GM20431 (cell line): ENCODE measurements at regions not wholly inside any gene's neighbourhood (a gene's known extent, or its start where the extent isn't known, plus 50 kb on each side); places are given as distances from the start of the nearest gene placed in this dataset.

Source experiments
- in situ Hi-C: fragments of 300-500 bp; cut with MseI, MboI; formaldehyde crosslinking; loops from one replicate; pipeline ENCODE4 v1.15.0; 2020; ENCODE audit warnings: low sequenced_read_pairs; ENCODE audit not compliant: unreplicated experiment

- in situ Hi-C loops: no loop called here
These were observed 366.9 kb downstream of the KIF4B start for GRCh38 chr5:155380480-155380879.

GRCh38 chr5:155381654-155382053 lies 368.1 kb downstream of the KIF4B start:
- in situ Hi-C loops: no loop called here

- in situ Hi-C loops: no loop called here
These were observed 375.9 kb downstream of the KIF4B start for GRCh38 chr5:155389498-155389897.

- in situ Hi-C loops: no loop called here
These were observed 381.2 kb downstream of the KIF4B start for GRCh38 chr5:155394727-155395126.

DNA sequence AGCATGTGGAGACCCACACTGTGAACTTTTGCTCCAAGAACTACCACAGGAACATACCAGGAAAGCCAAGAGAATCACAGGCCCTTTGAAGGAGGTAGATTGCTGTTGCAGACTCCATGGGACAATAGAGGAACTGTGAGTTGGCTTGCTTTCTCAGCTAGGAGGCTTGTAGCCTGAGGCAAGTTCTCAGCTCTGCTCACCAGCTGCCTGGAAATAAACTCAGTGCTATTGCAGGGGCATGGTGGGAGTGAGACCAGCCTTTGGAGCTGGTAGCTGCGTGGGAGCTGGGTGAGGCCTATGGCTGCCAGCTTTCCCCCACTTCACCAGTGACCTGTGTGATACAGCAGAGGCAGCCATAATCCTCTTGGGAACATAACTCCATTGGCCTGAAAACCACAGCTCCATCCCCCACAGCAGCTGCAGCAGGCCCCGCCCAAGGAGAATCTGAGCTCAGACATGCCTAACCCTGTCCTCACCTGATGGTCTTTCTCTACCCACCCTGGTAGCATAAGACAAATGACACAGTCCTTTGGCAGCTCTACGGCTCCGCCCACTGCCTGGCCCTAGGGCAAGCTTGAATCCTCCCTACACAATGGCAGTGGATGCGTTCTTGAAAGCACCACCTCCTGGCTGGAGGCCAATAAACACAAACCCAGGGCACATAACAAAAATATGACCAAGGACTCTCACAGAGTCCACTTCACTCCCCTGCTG lies 389.5 kb downstream of the KIF4B start:
- in situ Hi-C loops: no loop called here

DNA sequence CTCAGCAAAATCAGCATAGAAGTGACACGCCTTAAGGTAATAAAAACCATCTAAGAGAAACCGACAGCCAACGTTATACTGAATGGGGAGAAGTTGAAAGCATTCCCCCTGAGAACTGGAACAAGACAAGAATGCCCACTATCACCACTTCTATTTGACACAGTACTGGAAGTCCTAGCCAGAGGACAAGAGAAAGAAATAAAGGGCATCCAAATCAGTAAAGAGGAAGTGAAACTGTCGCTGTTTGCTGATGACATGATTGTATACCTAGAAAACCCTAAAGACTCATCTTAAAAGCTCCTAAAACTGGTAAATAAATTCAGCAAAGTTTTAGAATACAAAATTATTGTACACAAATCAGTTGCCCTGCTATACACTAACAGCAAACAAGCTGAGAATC lies 393.3 kb downstream of the KIF4B start:
- in situ Hi-C loops: no loop called here

- in situ Hi-C loops: no loop called here
These were observed 394.9 kb downstream of the KIF4B start for GRCh38 chr5:155408465-155408864.

- in situ Hi-C loops: no loop called here
These were observed 403.2 kb downstream of the KIF4B start for GRCh38 chr5:155416765-155417164.

GRCh38 chr5:155418960-155419579 lies 405.5 kb downstream of the KIF4B start:
- in situ Hi-C loops: no loop called here

DNA sequence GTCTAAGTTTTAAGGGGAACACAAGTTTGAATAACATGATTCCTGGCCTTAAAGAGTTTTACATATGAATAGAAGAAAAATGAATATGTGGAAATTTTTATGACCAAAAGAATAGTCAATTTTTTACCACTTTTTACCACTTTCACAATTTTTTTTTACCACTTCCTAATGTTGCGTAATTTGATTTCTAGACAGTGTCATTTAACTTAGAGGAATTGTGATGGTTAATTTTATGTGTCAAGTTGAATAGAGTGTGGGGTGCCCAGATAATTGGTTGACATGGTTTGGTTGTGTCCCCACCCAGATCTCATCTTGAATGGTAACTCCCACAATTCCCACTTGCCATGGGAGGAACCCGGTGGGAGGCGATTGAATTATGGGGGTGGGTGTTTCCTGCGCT lies 416.6 kb downstream of the KIF4B start:
- in situ Hi-C loops: no loop called here

GRCh38 chr5:155434267-155434666 lies 420.7 kb downstream of the KIF4B start:
- in situ Hi-C loops: no loop called here

DNA sequence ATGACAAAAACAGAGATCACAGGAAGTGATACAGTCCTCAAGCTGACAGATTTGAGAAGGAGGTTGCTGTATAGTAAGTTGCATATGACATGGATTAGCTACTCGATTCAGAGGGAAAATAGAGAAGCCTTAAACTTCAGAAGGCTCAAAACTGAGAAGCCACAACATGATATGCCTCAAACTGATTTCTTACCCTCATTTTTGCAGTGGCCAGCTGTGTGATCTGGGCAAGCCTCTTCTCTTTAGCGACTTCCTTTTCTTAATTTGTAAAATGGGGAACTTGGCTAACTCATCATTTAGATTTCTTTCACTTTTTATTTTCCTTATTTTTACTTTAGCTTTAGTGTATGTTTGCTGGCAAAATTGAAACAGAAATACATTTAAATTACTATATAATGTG lies 421.1 kb downstream of the KIF4B start:
- in situ Hi-C loops: no loop called here

DNA sequence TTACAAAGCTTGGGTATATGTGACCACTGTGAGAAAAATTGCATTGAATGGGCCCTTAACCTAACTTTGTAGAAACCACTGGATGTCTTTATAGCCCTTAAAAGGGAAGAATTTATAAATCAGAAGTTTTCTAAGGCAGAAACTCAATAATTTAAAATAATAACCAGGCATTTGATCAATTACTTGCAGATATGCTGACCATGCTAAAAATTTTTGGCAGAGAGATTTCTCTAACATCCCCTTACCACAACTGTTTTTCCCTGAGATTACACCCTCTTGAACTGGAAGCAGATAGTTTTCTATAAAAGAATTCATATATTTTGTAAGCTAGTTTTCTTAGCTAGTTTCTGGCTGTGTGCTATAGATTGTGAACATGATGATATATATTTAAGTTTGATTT lies 428.3 kb downstream of the KIF4B start:
- in situ Hi-C loops: no loop called here

GRCh38 chr5:155451106-155451505 lies 437.6 kb downstream of the KIF4B start:
- in situ Hi-C loops: no loop called here

DNA sequence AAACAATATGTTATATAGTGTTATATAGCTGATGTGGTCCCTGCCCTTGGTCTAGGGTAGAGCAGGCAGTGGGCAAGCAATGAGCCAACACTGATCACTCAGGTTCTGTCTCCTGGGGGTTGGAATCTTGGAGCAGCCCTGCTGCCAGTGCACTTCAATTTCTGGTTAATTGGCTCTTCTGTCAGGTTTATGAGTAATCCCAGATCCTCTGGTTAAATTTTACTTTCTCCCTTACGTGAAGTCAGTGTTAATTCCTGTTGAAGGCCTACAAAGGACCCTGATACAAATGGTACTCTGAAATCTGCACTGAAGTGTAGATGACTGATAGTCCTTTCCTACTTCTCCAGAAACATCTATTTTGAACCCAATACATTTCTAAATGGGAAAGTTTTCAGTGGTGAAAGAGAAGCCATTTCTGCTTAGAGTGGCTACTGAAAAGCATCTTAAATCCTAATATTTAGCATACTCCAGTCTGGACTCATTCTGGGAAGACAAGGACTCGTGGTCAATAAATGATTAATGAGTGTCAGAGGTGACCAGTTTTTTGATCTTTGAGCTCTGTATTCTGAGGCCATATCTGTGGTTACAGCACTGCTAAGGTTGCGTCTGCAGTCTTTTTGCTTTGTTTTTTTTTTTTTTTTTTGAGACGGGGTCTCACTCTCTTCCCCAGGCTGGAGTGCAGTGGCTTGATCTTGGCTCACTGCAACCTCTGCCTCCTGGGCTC lies 442.4 kb downstream of the KIF4B start:
- in situ Hi-C loops: no loop called here

DNA sequence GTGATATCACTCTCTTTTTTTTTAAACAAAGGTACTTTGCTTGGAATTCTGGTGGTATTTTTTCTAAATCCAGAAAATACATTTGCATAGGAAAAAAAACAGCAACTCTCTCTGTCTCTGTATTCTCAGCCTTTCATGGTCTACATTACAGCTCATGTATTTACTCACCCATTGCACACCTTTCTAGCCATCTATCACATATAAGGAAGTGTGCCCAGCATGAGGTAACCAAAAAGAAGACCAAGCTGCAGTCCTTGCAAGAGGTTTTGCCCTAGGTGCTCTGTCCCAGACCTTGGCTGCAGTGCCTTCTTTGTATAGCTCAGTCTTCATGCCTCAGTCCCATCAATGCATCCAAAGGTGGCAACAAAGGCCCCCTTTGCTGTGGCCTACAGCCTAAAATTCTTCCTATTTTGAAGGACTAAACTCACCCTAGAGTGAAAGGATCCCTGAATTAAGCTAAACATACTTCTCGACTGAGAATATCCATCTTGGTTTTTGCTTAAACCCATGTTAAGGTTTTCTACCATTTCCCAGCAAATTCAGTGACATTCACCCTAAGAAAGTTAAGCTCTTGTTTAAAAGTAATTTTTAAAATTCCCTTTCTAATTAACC lies 446.4 kb downstream of the KIF4B start:
- in situ Hi-C loops: no loop called here

GRCh38 chr5:155460501-155460931 lies 447.0 kb downstream of the KIF4B start:
- in situ Hi-C loops: no loop called here

- in situ Hi-C loops: no loop called here
These were observed 447.7 kb downstream of the KIF4B start for GRCh38 chr5:155461304-155461703.

DNA sequence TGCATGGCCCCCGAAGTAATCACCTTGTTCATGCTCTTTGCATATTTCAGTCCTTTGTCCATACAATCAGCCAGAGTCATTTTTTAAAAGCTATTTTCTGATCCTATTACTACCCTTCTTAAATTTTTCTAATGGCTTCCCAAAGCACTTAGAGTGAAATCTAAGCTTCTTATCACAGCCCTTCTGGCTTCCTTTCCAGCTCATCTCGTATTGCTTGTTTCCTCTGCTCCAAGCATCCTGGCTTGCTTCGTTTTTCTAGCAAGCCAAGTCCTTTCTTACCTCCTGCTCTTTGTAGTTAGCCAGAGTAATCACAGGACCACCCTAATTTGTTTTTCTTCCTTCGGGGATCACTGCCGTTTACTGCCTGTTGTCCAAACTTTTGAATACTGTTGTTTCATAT lies 453.3 kb downstream of the KIF4B start:
- in situ Hi-C loops: no loop called here

DNA sequence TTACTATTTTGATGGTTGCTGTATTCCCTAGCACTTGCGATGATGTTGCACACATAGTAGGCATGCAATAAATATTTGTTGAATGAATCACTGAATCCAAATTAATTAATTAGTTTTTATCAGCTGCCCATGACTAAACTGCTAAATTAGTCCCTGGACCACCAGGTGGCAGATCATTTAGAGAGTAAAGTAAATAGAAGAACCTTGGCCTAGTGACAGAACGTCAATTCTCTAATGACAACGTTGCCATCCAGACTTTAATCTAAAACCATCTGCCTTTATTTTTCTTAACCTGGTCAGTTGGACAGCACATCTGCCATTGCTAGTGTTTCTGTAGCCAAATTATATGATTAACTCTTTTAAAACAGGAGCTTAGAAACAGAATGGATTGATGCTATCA lies 457.5 kb downstream of the KIF4B start:
- in situ Hi-C loops: no loop called here

GRCh38 chr5:155472780-155473179 lies 459.2 kb downstream of the KIF4B start:
- in situ Hi-C loops: no loop called here
